H9 (cell line): ENCODE measurements at regions not wholly inside any gene's neighbourhood (a gene's known extent, or its start where the extent isn't known, plus 50 kb on each side); places are given as distances from the start of the nearest gene placed in this dataset.

Experiments used
- DNase-seq: peaks from one replicate; pipeline ENCODE4 v3.0.0-alpha.2; 2017
- H2AFZ ChIP-seq: one replicate; pipeline ENCODE4 v1.6.1; 2013; ENCODE audit warnings: mild to moderate bottlenecking, low read length, control low read depth, moderate library complexity
- H2AK5ac ChIP-seq: 2 replicates; pipeline ENCODE4 v1.6.1; 2013; ENCODE audit warnings: low read length, control low read depth, mixed read lengths; ENCODE audit not compliant: insufficient read length
- H2BK120ac ChIP-seq: one replicate; pipeline ENCODE4 v1.6.1; 2013; ENCODE audit warnings: low read depth, mild to moderate bottlenecking, low read length, control low read depth, inconsistent platforms; ENCODE audit not compliant: poor library complexity, severe bottlenecking
- H2BK12ac ChIP-seq: 2 replicates; pipeline ENCODE4 v1.6.1; 2013; ENCODE audit warnings: low read length, control low read depth, mixed read lengths, low read depth; ENCODE audit not compliant: insufficient read length
- H2BK15ac ChIP-seq: 2 replicates; pipeline ENCODE4 v1.6.1; 2013; ENCODE audit warnings: low read depth, low read length, control low read depth
- H2BK20ac ChIP-seq: one replicate; pipeline ENCODE4 v1.6.1; 2013; ENCODE audit warnings: low read depth, mild to moderate bottlenecking, low read length, control low read depth, inconsistent platforms; ENCODE audit not compliant: poor library complexity, severe bottlenecking
- H2BK5ac ChIP-seq: 2 replicates; pipeline ENCODE4 v1.6.1; 2013; ENCODE audit warnings: low read length, control low read depth, mixed read lengths; ENCODE audit not compliant: insufficient read length
- H3K14ac ChIP-seq: 2 replicates; pipeline ENCODE4 v1.6.1; 2013; ENCODE audit warnings: low read length, control low read depth; ENCODE audit not compliant: insufficient read depth
- H3K18ac ChIP-seq: 2 replicates; pipeline ENCODE4 v1.6.1; 2013; ENCODE audit warnings: low read depth, mild to moderate bottlenecking, mixed read lengths, low read length, control low read depth; ENCODE audit not compliant: insufficient read length
- H3K23ac ChIP-seq: 2 replicates; pipeline ENCODE4 v1.6.1; 2013; ENCODE audit warnings: low read length, control low read depth, mixed read lengths, low read depth; ENCODE audit not compliant: insufficient read length
- H3K23me2 ChIP-seq: 2 replicates; pipeline ENCODE4 v1.6.1; 2013; ENCODE audit warnings: low read depth, mild to moderate bottlenecking, mixed read lengths, low read length, control low read depth; ENCODE audit not compliant: insufficient read length, poor library complexity, severe bottlenecking
- H3K27ac ChIP-seq: 2 replicates; pipeline ENCODE4 v1.5.1; 2013; ENCODE audit warnings: low read length, control low read depth, mixed read lengths, low read depth; ENCODE audit not compliant: insufficient read length
- H3K27me3 ChIP-seq: 2 replicates; pipeline ENCODE4 v1.6.1; 2013; ENCODE audit warnings: low read length, control low read depth, inconsistent platforms; ENCODE audit not compliant: insufficient read depth
- H3K4ac ChIP-seq: 2 replicates; pipeline ENCODE4 v1.6.1; 2013; ENCODE audit warnings: low read depth, mild to moderate bottlenecking, control low read depth, inconsistent platforms, low read length, moderate library complexity
- H3K4me1 ChIP-seq: 2 replicates; pipeline ENCODE4 v1.6.1; 2013; ENCODE audit warnings: low read length, control low read depth, inconsistent platforms; ENCODE audit not compliant: insufficient read depth
- H3K4me2 ChIP-seq: 2 replicates; pipeline ENCODE4 v1.6.1; 2013; ENCODE audit warnings: low read length, control low read depth, mixed read lengths; ENCODE audit not compliant: insufficient read length, insufficient read depth
- H3K56ac ChIP-seq: 2 replicates; pipeline ENCODE4 v1.6.1; 2013; ENCODE audit warnings: low read depth, mild to moderate bottlenecking, mixed read lengths, low read length, control low read depth; ENCODE audit not compliant: insufficient read length
- H3K79me1 ChIP-seq: 2 replicates; pipeline ENCODE4 v1.6.1; 2013; ENCODE audit warnings: low read depth, mild to moderate bottlenecking, moderate library complexity, low read length, control low read depth, inconsistent platforms; ENCODE audit not compliant: insufficient read depth, poor library complexity, severe bottlenecking
- H3K79me2 ChIP-seq: 2 replicates; pipeline ENCODE4 v1.6.1; 2013; ENCODE audit warnings: low read length, control low read depth, inconsistent platforms; ENCODE audit not compliant: insufficient read depth
- H3K9ac ChIP-seq: 2 replicates; pipeline ENCODE4 v1.6.1; 2013; ENCODE audit warnings: low read length, control low read depth, mixed read lengths; ENCODE audit not compliant: insufficient read length; ENCODE audit errors: extremely low read depth
- H3K9me3 ChIP-seq: one replicate; pipeline ENCODE4 v1.6.1; 2013; ENCODE audit warnings: low read depth, low read length, inconsistent platforms; ENCODE audit not compliant: control insufficient read depth
- H3T11ph ChIP-seq: one replicate; pipeline ENCODE4 v1.6.1; 2013; ENCODE audit warnings: mild to moderate bottlenecking, low read length, control low read depth, inconsistent platforms
- H4K20me1 ChIP-seq: one replicate; pipeline ENCODE4 v1.6.1; 2013; ENCODE audit not compliant: control insufficient read depth, insufficient read length, insufficient read depth
- H4K5ac ChIP-seq: 2 replicates; pipeline ENCODE4 v1.6.1; 2013; ENCODE audit warnings: low read depth, mild to moderate bottlenecking, mixed read lengths, low read length, control low read depth; ENCODE audit not compliant: insufficient read length
- H4K8ac ChIP-seq: replicated peaks from 2 replicates; pipeline ENCODE4 v1.6.1; 2013; ENCODE audit warnings: low read length, control low read depth, mixed read lengths, low read depth; ENCODE audit not compliant: insufficient read length
- H4K91ac ChIP-seq: 2 replicates; pipeline ENCODE4 v1.6.1; 2013; ENCODE audit warnings: low read depth, mild to moderate bottlenecking, moderate library complexity, mixed read lengths, low read length, control low read depth; ENCODE audit not compliant: insufficient read length
- H3K27ac Mint-ChIP-seq, 3 experiments: 2 replicates in 2 of 3; 3 replicates in 1 of 3; pipeline ENCODE4 v1.8.0; 2020 to 2021; ENCODE audit warnings: mixed read lengths in 3 of 3, mild to moderate bottlenecking in 1 of 3, moderate library complexity in 1 of 3
- H3K27me3 Mint-ChIP-seq: 2 replicates; pipeline ENCODE4 v1.8.0; 2021; ENCODE audit warnings: low read depth, mild to moderate bottlenecking, moderate library complexity, mixed read lengths
- H3K36me3 Mint-ChIP-seq, 3 experiments: 2 replicates in 2 of 3; 3 replicates in 1 of 3; pipeline ENCODE4 v1.8.0; 2020 to 2021; ENCODE audit warnings: low read depth in 3 of 3, mixed read lengths in 3 of 3; ENCODE audit not compliant: insufficient read depth in 1 of 3
- H3K4me1 Mint-ChIP-seq, 2 experiments: 2 replicates each; pipeline ENCODE4 v1.8.0; 2020; ENCODE audit warnings: mixed read lengths in 2 of 2
- H3K4me3 Mint-ChIP-seq, 2 experiments: 2 replicates in 1 of 2; 3 replicates in 1 of 2; pipeline ENCODE4 v1.8.0; 2020 to 2021; ENCODE audit warnings: mild to moderate bottlenecking in 2 of 2, mixed read lengths in 2 of 2, moderate library complexity in 1 of 2
- H3K9me3 Mint-ChIP-seq, 2 experiments: 2 replicates in 1 of 2; 3 replicates in 1 of 2; pipeline ENCODE4 v1.8.0; 2020; ENCODE audit warnings: mild to moderate bottlenecking in 2 of 2, mixed read lengths in 2 of 2, moderate library complexity in 1 of 2
- WGBS: extraction: QIAGEN DNeasy Blood & Tissue Kit; methylation state at CpG from one replicate; pipeline ENCODE4 v1.1.7; 2013; ENCODE audit warnings: missing lambda C conversion rate, low lambda C conversion rate, mixed read lengths; ENCODE audit not compliant: insufficient read length; ENCODE audit errors: extremely low coverage; 5-methylcytosine and 5-hydroxymethylcytosine counted together
- TF ChIP-seq, protein P1 (sequence below): fragments of 200-600 bp; sonication (generic); conservative IDR thresholded peaks from 3 replicates; pipeline ENCODE4 v1.8.0; 2021; ENCODE audit warnings: antibody characterized with exemption, mild to moderate bottlenecking

DNA sequence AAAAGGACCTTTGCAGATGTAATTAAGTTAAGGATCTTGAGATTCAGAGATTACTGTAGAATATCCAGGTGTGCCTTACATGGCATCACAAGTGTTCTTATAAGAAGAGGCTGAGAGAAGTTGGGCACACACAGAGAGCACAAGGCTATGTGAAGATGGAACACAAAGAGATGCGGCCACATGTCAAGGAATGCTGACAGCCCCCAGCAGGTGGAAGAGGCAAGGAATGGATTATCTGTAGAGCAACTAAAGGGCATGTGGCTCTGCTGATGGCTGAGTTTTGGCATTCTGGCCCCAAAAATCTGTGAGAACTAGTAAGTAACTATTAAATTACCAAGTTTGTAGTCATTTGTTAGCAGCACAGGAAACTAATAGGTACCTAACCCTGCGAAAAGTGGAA lies 640.7 kb upstream of the PCDH15 start:
- no peak overlapping the region for H2BK5ac ChIP-seq
- H3K23ac ChIP-seq, result no peak overlapping the region
- H3K9ac ChIP-seq, result no peak overlapping the region
- H2BK15ac ChIP-seq, result no peak overlapping the region
- no peak overlapping the region for H3K27ac ChIP-seq
- H2BK12ac ChIP-seq, result no peak overlapping the region
- no peak overlapping the region for H3K4me2 ChIP-seq
- H4K91ac ChIP-seq, result no peak overlapping the region
- H3K18ac ChIP-seq, result no peak overlapping the region
- H3K27ac Mint-ChIP-seq, result no peak overlapping the region
- no peaks in the 10 kb centered on the region for H3K9me3 Mint-ChIP-seq
- no peaks in the 10 kb centered on the region for H3K36me3 Mint-ChIP-seq
- no peak for DNase-seq
- H3K9me3 ChIP-seq, result no peaks in the 10 kb centered on the region
- no peaks in the 10 kb centered on the region for H3K79me2 ChIP-seq
- H3K4me3 Mint-ChIP-seq, result no peak overlapping the region
- no peak overlapping the region for H4K8ac ChIP-seq
- TF ChIP-seq, protein P1, sequence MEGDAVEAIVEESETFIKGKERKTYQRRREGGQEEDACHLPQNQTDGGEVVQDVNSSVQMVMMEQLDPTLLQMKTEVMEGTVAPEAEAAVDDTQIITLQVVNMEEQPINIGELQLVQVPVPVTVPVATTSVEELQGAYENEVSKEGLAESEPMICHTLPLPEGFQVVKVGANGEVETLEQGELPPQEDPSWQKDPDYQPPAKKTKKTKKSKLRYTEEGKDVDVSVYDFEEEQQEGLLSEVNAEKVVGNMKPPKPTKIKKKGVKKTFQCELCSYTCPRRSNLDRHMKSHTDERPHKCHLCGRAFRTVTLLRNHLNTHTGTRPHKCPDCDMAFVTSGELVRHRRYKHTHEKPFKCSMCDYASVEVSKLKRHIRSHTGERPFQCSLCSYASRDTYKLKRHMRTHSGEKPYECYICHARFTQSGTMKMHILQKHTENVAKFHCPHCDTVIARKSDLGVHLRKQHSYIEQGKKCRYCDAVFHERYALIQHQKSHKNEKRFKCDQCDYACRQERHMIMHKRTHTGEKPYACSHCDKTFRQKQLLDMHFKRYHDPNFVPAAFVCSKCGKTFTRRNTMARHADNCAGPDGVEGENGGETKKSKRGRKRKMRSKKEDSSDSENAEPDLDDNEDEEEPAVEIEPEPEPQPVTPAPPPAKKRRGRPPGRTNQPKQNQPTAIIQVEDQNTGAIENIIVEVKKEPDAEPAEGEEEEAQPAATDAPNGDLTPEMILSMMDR, result no peak
- no peak overlapping the region for H3K14ac ChIP-seq
- H4K5ac ChIP-seq, result no peak overlapping the region
- H3K4ac ChIP-seq, result no peak overlapping the region
- H3T11ph ChIP-seq, result no peak overlapping the region
- H3K27me3 ChIP-seq, result no peaks in the 10 kb centered on the region
- H3K79me1 ChIP-seq, result no peaks in the 10 kb centered on the region
- H2BK120ac ChIP-seq, result no peak overlapping the region
- H3K56ac ChIP-seq, result no peak overlapping the region
- H3K4me1 ChIP-seq, result no peaks in the 10 kb centered on the region
- no peak overlapping the region for H2AFZ ChIP-seq
- WGBS, result no CpG with 5 or more reads among the region's 2 CpGs
- H2AK5ac ChIP-seq, result no peak overlapping the region
- no peaks in the 10 kb centered on the region for H3K27me3 Mint-ChIP-seq
- no peaks in the 10 kb centered on the region for H3K4me1 Mint-ChIP-seq
- H2BK20ac ChIP-seq, result no peak overlapping the region
- H4K20me1 ChIP-seq, result no peaks in the 10 kb centered on the region
- no peaks in the 10 kb centered on the region for H3K23me2 ChIP-seq
